Testis (tissue), 2 donors: ENCODE measurements at regions not wholly inside any gene's neighbourhood (a gene's known extent, or its start where the extent isn't known, plus 50 kb on each side); places are given as distances from the start of the nearest gene placed in this dataset.

Experiments
- POLR2A ChIP-seq: fragments of 450-650 bp; IDR thresholded peaks from one replicate; pipeline ENCODE4 v1.6.1; 2017; ENCODE audit warnings: antibody characterized with exemption, mild to moderate bottlenecking, moderate library complexity
- TF ChIP-seq, protein P1 (sequence below), 3 experiments: fragments of 450-650 bp in 2 of 3; fragments of 200-600 bp in 1 of 3; sonication (generic) in 1 of 3; IDR thresholded peaks; one replicate each; pipeline ENCODE4 v1.5.1; 2016 to 2019; ENCODE audit warnings: antibody characterized with exemption in 3 of 3, mild to moderate bottlenecking in 2 of 3, moderate library complexity in 1 of 3

GRCh38 chr12:131372171-131372475 is 338.8 kb upstream of the SFSWAP start:
- TF ChIP-seq, protein P1, sequence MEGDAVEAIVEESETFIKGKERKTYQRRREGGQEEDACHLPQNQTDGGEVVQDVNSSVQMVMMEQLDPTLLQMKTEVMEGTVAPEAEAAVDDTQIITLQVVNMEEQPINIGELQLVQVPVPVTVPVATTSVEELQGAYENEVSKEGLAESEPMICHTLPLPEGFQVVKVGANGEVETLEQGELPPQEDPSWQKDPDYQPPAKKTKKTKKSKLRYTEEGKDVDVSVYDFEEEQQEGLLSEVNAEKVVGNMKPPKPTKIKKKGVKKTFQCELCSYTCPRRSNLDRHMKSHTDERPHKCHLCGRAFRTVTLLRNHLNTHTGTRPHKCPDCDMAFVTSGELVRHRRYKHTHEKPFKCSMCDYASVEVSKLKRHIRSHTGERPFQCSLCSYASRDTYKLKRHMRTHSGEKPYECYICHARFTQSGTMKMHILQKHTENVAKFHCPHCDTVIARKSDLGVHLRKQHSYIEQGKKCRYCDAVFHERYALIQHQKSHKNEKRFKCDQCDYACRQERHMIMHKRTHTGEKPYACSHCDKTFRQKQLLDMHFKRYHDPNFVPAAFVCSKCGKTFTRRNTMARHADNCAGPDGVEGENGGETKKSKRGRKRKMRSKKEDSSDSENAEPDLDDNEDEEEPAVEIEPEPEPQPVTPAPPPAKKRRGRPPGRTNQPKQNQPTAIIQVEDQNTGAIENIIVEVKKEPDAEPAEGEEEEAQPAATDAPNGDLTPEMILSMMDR (IDR thresholded peaks at IDR 0.05): no peak
- no peak for TF ChIP-seq POLR2A
